ENCODE measurements at regions not wholly inside any gene's neighbourhood (a gene's known extent, or its start where the extent isn't known, plus 50 kb on each side); places are given as distances from the start of the nearest gene placed in this dataset.

- no peak overlapping the region for H3K4me3 ChIP-seq (ENCODE audit: low read length)
- no peak for TF ChIP-seq CTCF (conservative IDR thresholded peaks at IDR 0.05; ENCODE audit: low read length)
- DNase-seq (ENCODE audit: low read depth), result no peak
These were observed 590.4 kb upstream of the DPPA4 start for GRCh38 chr3:109927726-109928125.

- H3K4me3 ChIP-seq (ENCODE audit: low read length), result no peak overlapping the region
- DNase-seq (ENCODE audit: low read depth), result no peak
- no peak for TF ChIP-seq CTCF (conservative IDR thresholded peaks at IDR 0.05; ENCODE audit: low read length)
These were observed 593.2 kb upstream of the DPPA4 start for GRCh38 chr3:109930582-109930981.

- H3K4me3 ChIP-seq (ENCODE audit: low read length), result no peak overlapping the region
- DNase-seq (ENCODE audit: low read depth), result no peak
- no peak for TF ChIP-seq CTCF (conservative IDR thresholded peaks at IDR 0.05; ENCODE audit: low read length)
These were observed 596.2 kb upstream of the DPPA4 start for GRCh38 chr3:109933576-109933975.

GRCh38 chr3:109939817-109940216 is 602.5 kb upstream of the DPPA4 start:
- DNase-seq (ENCODE audit: low read depth), result no peak
- no peak for TF ChIP-seq CTCF (conservative IDR thresholded peaks at IDR 0.05; ENCODE audit: low read length)
- no peak overlapping the region for H3K4me3 ChIP-seq (ENCODE audit: low read length)

- no peak for TF ChIP-seq CTCF (conservative IDR thresholded peaks at IDR 0.05; ENCODE audit: low read length)
- no peak overlapping the region for H3K4me3 ChIP-seq (ENCODE audit: low read length)
- peak; percentile 75 for DNase-seq (ENCODE audit: low read depth)
These were observed 605.8 kb upstream of the DPPA4 start for GRCh38 chr3:109943181-109943580.

GRCh38 chr3:109944836-109945235 is 607.5 kb upstream of the DPPA4 start:
- no peak for DNase-seq (ENCODE audit: low read depth)
- TF ChIP-seq CTCF (conservative IDR thresholded peaks at IDR 0.05; ENCODE audit: low read length), result no peak
- no peak overlapping the region for H3K4me3 ChIP-seq (ENCODE audit: low read length)

- TF ChIP-seq CTCF (conservative IDR thresholded peaks at IDR 0.05; ENCODE audit: low read length), result no peak
- no peak for DNase-seq (ENCODE audit: low read depth)
- no peak overlapping the region for H3K4me3 ChIP-seq (ENCODE audit: low read length)
These were observed 615.6 kb upstream of the DPPA4 start for GRCh38 chr3:109952924-109953323.
